ENCODE measurements at regions not wholly inside any gene's neighbourhood (a gene's known extent, or its start where the extent isn't known, plus 50 kb on each side); places are given as distances from the start of the nearest gene placed in this dataset.
"Not testable (repeated sequence)": the region's sequence is repeated elsewhere in the genome, so short reads cannot be mapped to it uniquely, and the experiment has no call there.

DNA sequence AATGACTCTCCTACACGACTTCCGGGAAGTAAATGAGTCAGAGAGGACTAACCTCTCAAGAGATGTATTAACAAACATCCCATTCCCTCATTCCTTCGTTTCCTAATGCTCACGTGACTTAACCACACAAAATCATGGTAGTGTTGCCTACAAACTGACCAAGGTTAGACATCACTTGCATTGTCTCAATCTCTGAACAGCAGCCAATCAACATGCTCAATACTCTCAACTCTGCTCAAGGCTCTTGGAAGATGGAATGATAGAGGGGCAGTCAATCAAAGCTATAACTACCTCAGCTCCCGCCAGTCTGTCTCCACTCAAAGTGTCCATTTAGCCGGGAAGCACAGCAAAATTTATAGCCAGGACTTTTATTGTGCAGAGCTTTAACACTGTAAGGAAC is 143.8 kb upstream of the PIK3R1 start:
- ChIA-PET CTCF (no interaction called here), POLR2A (no interaction called here)
- TF ChIP-seq, protein P1, sequence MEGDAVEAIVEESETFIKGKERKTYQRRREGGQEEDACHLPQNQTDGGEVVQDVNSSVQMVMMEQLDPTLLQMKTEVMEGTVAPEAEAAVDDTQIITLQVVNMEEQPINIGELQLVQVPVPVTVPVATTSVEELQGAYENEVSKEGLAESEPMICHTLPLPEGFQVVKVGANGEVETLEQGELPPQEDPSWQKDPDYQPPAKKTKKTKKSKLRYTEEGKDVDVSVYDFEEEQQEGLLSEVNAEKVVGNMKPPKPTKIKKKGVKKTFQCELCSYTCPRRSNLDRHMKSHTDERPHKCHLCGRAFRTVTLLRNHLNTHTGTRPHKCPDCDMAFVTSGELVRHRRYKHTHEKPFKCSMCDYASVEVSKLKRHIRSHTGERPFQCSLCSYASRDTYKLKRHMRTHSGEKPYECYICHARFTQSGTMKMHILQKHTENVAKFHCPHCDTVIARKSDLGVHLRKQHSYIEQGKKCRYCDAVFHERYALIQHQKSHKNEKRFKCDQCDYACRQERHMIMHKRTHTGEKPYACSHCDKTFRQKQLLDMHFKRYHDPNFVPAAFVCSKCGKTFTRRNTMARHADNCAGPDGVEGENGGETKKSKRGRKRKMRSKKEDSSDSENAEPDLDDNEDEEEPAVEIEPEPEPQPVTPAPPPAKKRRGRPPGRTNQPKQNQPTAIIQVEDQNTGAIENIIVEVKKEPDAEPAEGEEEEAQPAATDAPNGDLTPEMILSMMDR (IDR thresholded peaks at IDR 0.05; ENCODE audit: control extremely low read depth, extremely low read depth, low read depth, missing control alignments): no peak
- peak; percentile 8 for DNase-seq (ENCODE audit: extremely low spot score)

DNA sequence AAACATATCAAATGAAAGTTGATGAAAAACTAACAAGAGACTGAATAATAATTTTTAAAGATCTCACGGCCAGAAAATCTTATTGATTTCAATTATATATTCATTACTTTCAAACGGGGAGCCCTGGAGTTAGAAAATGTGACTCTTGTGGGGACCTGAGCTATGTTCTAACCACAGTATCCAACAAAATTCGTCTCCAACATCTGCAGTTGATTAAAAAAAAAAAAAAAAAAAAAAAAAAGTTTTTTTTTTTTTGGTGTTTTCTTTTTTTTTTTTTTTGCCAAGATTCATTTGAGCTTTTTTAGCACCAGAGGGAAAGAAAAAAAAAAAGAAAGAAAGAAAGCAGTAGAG is 144.3 kb upstream of the PIK3R1 start:
- DNase-seq (ENCODE audit: extremely low spot score): no peak
- TF ChIP-seq, protein P1 (IDR thresholded peaks at IDR 0.05; ENCODE audit: control extremely low read depth, extremely low read depth, low read depth, missing control alignments): no peak
- ChIA-PET CTCF (no interaction called here), POLR2A (no interaction called here)

DNA sequence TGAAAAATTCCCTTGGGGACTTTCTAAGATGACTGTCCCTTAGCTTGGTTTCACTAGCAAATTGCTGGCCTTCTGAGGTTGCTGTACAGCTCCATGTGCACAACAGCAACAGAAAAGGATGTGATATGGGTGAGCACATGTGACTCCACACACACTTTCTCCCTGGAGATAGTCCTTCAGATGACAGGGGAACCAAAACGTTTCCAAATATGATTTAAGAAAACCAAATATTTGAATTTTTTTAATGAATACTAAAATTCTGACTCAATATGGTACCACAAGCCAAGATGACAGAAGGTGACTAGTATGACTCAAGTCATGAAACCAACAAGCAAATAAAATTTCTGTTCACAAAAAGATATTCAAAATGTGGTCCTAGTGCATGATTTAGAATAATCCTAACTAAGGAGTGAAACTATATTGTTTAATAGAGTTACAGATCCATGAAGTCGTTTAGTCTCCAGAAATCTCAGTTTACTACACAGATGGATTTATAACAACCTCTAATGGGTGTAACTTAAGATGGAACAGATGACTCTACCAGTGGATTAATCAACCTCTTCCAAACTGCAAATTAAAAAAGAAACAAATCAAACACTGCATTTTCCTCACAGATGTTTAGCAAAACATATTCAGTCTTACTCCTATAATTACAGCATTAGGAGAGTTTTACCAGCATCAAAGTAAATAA is 144.8 kb upstream of the PIK3R1 start:
- TF ChIP-seq, protein P1 (IDR thresholded peaks at IDR 0.05; ENCODE audit: control extremely low read depth, extremely low read depth, low read depth, missing control alignments): no peak
- ChIA-PET CTCF (interaction anchor here (1.0 kb wide), 1 partner anchor 83 kb away, joined by 3 read pairs; no protein-coding TSS in a partner anchor), POLR2A (no interaction called here)
- DNase-seq (ENCODE audit: extremely low spot score): peak; percentile 56

DNA sequence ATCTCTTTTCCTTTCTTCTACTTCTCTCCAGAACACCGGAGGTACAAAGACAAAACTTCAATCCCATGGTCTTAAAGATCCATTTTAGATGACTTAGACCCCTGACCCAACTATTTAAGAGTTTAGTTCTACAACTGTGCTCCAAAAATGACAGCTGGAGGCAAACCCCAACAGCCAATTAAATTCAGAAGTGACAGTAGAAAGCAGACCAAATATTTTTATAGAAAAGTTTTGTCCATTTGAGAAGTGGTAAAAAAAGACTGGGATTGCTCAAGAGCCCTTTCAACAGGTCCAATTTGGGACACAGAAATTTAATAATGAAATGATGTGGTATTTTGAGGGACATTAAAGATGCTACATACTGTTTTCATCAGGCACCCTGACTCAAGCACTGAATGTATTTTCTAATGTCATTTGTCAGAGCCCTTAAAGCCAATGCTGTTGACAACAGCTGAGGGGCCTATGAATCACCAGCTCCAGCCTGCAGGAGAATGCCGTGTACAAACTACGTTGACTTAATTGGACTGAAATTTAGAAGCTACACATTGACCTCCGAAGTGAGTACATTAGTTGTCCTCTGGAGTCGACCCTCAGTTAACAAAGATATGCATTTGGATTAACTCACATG is 147.5 kb upstream of the PIK3R1 start:
- ChIA-PET CTCF (no interaction called here), POLR2A (no interaction called here)
- DNase-seq (ENCODE audit: extremely low spot score): no peak
- TF ChIP-seq, protein P1 (IDR thresholded peaks at IDR 0.05; ENCODE audit: control extremely low read depth, extremely low read depth, low read depth, missing control alignments): no peak

DNA sequence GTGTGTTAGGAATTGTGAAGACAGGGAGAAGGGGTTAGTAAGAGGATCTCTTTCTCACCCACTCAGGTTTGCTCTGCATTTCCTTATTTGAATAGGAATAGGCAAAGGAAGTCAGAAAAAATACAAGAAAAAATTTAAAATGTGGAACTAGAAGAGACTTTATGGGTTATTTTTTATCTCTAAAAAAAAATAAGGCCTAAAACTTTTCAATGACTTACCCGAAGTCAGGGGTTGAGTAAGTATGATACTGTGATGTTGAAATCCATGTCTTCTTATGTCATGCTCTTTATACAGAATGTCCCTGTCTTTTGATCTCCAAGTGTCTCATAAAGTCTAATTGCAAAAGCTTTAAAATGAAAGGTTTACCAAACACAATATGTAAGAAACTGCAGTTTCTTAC is 148.3 kb upstream of the PIK3R1 start:
- POLR2A ChIA-PET: no interaction called here
- DNase-seq (ENCODE audit: extremely low spot score): no peak
- TF ChIP-seq, protein P1 (IDR thresholded peaks at IDR 0.05; ENCODE audit: control extremely low read depth, extremely low read depth, low read depth, missing control alignments): no peak
- CTCF ChIA-PET: no interaction called here

DNA sequence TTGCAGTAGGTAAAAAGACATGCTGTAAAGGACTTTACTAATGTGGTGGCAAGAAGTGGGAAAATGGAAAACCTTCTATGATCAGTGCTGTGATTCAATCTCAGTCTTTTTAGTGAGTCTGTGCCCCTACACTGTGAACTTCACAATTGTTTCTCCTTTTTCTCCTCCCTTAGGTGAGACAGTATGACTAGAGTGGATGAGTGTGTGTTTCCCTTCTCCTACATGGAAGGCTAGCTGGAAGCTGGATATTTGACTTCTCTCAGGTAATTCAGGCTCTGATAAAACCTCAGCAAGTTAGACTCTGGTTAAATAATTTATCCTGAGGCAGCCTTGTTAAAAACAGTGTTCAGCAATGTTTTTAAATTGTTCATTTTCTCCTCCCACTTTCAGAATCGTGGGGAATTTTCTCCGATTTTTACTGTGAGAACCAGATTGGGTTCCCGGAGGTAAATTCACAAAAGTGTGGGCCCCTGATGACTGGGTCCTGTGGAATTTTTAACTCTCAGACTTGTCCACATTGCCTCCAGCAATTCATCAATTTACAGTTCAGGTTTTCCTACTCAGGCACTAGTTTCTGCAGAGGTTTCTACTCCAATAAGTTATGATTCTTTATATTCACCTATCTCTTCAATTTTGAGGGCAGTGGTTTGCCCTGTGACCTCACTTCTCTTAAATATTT is 149.1 kb upstream of the PIK3R1 start:
- DNase-seq (ENCODE audit: extremely low spot score): no peak
- ChIA-PET CTCF (no interaction called here), POLR2A (no interaction called here)
- TF ChIP-seq, protein P1 (IDR thresholded peaks at IDR 0.05; ENCODE audit: control extremely low read depth, extremely low read depth, low read depth, missing control alignments): no peak

DNA sequence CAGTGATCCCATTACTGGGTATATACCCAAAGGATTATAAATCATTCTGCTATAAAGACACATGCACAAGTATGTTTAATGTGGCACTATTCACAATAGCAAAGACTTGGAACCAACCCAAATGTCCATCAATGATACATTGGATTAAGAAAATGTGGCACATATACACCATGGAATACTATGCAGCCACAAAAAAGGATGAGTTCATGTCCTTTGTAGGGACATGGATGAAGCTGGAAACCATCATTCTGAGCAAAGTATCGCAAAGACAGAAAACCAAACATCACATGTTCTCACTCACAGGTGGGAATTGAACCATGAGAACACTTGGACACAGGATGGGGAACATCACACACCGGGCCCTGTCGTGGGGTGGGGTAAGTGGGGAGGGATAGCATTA is 150.2 kb upstream of the PIK3R1 start:
- DNase-seq (ENCODE audit: extremely low spot score); CTCF ChIA-PET; POLR2A ChIA-PET: not testable (repeated sequence)

All from GM10248 (cell line).